Stomach (tissue), 4 donors: ENCODE measurements at regions not wholly inside any gene's neighbourhood (a gene's known extent, or its start where the extent isn't known, plus 50 kb on each side); places are given as distances from the start of the nearest gene placed in this dataset.

Experiments used
- EP300 ChIP-seq: sonication (generic); formaldehyde crosslinking; IDR thresholded peaks from one replicate; pipeline ENCODE4 v1.6.1; 2017; ENCODE audit warnings: antibody characterized with exemption
- POLR2A ChIP-seq, 4 donors: fragments of 450-650 bp; IDR thresholded peaks; one replicate each; pipeline ENCODE4 v1.6.1; 2016; ENCODE audit warnings: antibody characterized with exemption in 4 of 4, control low read depth in 2 of 4, mild to moderate bottlenecking in 1 of 4, moderate library complexity in 1 of 4
- POLR2AphosphoS5 ChIP-seq, 3 donors: sonication (generic); formaldehyde crosslinking; IDR thresholded peaks; one replicate each; pipeline ENCODE4 v1.6.1; 2016; ENCODE audit warnings: antibody characterized with exemption in 3 of 3
- TF ChIP-seq, protein P1 (sequence below), 7 experiments: fragments of 450-650 bp in 4 of 7; fragments of 200-600 bp in 3 of 7; sonication (generic) in 3 of 7; IDR thresholded peaks; one replicate each; pipeline ENCODE4 v1.5.1; 2016 to 2019; ENCODE audit warnings: antibody characterized with exemption in 7 of 7, control low read depth in 2 of 7, mild to moderate bottlenecking in 1 of 7

DNA sequence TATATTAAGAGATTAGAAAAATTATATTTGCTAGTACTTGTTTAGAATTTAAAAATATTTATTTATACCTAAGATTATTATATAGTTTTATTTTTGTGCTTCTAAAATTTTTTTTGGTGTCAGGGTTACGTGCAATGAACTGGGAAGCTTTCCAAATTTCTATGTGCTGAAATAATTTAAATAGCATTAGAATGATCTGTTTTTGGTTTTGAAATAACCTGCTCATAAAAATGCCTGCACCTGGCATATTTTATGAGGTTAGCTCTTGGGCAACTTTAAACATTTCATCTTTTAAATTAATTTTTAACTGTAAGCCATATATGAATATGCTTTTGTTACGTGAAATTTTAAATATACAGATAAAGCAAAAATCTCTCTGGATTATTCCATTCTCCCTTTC, 482.5 kb downstream of the GLRX3 start:
- TF ChIP-seq, protein P1, sequence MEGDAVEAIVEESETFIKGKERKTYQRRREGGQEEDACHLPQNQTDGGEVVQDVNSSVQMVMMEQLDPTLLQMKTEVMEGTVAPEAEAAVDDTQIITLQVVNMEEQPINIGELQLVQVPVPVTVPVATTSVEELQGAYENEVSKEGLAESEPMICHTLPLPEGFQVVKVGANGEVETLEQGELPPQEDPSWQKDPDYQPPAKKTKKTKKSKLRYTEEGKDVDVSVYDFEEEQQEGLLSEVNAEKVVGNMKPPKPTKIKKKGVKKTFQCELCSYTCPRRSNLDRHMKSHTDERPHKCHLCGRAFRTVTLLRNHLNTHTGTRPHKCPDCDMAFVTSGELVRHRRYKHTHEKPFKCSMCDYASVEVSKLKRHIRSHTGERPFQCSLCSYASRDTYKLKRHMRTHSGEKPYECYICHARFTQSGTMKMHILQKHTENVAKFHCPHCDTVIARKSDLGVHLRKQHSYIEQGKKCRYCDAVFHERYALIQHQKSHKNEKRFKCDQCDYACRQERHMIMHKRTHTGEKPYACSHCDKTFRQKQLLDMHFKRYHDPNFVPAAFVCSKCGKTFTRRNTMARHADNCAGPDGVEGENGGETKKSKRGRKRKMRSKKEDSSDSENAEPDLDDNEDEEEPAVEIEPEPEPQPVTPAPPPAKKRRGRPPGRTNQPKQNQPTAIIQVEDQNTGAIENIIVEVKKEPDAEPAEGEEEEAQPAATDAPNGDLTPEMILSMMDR (IDR thresholded peaks at IDR 0.05): no peak
- TF ChIP-seq POLR2AphosphoS5 (IDR thresholded peaks at IDR 0.05): no peak
- TF ChIP-seq POLR2A (IDR thresholded peaks at IDR 0.05): no peak
- no peak for TF ChIP-seq EP300
